Naive B cell (primary cell): ENCODE measurements at regions not wholly inside any gene's neighbourhood (a gene's known extent, or its start where the extent isn't known, plus 50 kb on each side); places are given as distances from the start of the nearest gene placed in this dataset.
"Not testable (repeated sequence)": the region's sequence is repeated elsewhere in the genome, so short reads cannot be mapped to it uniquely, and the experiment has no call there.

Experiments
- ATAC-seq, 2 donors: fragments of 150-1000 bp; cut with Tn5 transposase; 2 replicates each; pipeline ENCODE4 v1.10.0; 2021; ENCODE audit warnings: low read depth in 2 of 2, mild to moderate bottlenecking in 2 of 2, moderate library complexity in 2 of 2
- DNase-seq: peaks from one replicate; pipeline ENCODE4 v3.0.0; 2022
- H3K27ac Mint-ChIP-seq, 6 donors: one replicate each; pipeline ENCODE4 v1.8.0; 2020 to 2022; ENCODE audit warnings: mild to moderate bottlenecking in 6 of 6, mixed read lengths in 6 of 6, moderate library complexity in 5 of 6, inconsistent platforms in 2 of 6
- H3K27me3 Mint-ChIP-seq, 3 donors: one replicate each; pipeline ENCODE4 v1.8.0; 2021 to 2022; ENCODE audit warnings: mixed read lengths in 3 of 3, mild to moderate bottlenecking in 1 of 3
- H3K36me3 Mint-ChIP-seq, 2 donors: one replicate each; pipeline ENCODE4 v1.8.0; 2020 to 2022; ENCODE audit warnings: mixed read lengths in 2 of 2, inconsistent platforms in 1 of 2, mild to moderate bottlenecking in 1 of 2
- H3K4me1 Mint-ChIP-seq, 3 donors: one replicate each; pipeline ENCODE4 v1.8.0; 2020 to 2022; ENCODE audit warnings: mixed read lengths in 3 of 3, inconsistent platforms in 1 of 3, mild to moderate bottlenecking in 1 of 3, moderate library complexity in 1 of 3
- H3K4me3 Mint-ChIP-seq, 8 donors: one replicate each; pipeline ENCODE4 v1.8.0; 2020 to 2022; ENCODE audit warnings: mild to moderate bottlenecking in 8 of 8, mixed read lengths in 8 of 8, moderate library complexity in 8 of 8, inconsistent platforms in 2 of 8
- H3K9me3 Mint-ChIP-seq, 7 donors: one replicate each; pipeline ENCODE4 v1.8.0; 2020 to 2022; ENCODE audit warnings: mixed read lengths in 7 of 7, mild to moderate bottlenecking in 5 of 7, inconsistent platforms in 2 of 7, moderate library complexity in 1 of 7

DNA sequence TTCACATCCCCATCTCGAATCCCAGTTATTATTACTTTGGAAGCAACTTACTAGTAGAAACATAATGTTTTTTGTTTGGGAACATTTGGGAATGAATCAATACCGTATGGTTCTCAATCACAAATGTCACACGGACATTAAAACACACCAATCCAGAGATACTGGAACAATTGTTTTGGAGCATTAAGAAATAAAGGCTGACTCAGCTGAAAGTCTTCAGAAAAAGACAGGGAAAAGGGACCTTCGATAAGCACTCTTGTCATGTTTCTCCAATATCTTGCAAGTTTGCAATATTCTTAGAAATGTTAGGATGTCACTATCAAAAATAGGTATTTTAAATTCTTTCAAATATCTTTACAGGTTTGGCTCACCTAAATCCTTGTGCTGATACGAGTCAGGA lies 362.4 kb downstream of the CETN3 start:
- Mint-ChIP-seq H3K4me1 (no peaks in the 10 kb centered on the region), H3K27ac (no peak overlapping the region), H3K27me3 (peaks cover 9 to 16% (median 12%) of the 10 kb centered on the region in 3 donors), H3K36me3 (peaks cover 0 to 17% of the 10 kb centered on the region in 2 donors), H3K9me3 (peaks cover 0 to 18% (median 13%) of the 10 kb centered on the region in 7 donors), H3K4me3 (peak overlapping the region in 1 of 8 donors; percentile 44)
- no peak for DNase-seq
- ATAC-seq: no peak

DNA sequence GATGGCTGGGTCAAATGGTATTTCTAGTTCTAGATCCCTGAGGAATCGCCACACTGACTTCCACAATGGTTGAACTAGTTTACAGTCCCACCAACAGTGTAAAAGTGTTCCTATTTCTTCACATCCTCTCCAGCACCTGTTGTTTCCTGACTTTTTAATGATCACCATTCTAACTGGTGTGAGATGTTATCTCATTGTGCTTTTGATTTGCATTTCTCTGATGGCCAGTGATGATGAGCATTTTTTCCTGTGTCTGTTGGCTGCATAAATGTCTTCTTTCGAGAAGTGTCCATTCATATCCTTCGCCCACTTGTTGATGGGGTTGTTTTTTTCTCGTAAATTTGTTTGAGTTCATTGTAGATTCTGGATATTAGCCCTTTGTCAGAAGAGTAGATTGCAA lies 369.5 kb downstream of the CETN3 start:
- not testable (repeated sequence) for H3K4me3 Mint-ChIP-seq, H3K4me1 Mint-ChIP-seq, H3K27ac Mint-ChIP-seq, DNase-seq, ATAC-seq
- peaks cover 5 to 41% (median 24%) of the 10 kb centered on the region in 7 donors for H3K9me3 Mint-ChIP-seq
- H3K27me3 Mint-ChIP-seq: peaks cover 0 to 12% (median 7%) of the 10 kb centered on the region in 3 donors
- H3K36me3 Mint-ChIP-seq: peaks cover 0 to 15% of the 10 kb centered on the region in 2 donors

DNA sequence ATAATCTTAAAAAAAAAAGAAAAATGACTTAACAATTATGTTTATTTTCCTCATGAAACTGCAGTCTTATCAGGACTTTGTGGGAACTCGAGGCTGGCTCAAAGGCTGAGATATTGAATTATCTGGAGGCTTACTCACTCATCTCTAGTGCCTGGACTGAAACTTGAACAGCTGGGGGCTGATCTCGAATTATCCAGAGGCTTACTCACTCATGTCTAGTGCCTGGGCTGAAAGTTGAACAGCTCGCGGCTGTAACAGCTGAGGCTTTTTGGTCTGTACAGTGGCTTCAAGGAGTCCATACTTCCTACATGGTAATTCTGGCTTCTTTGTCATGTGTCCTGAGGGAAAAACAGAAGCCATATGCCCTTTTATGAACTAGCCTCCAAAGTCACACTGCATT lies 371.9 kb downstream of the CETN3 start:
- H3K4me1 Mint-ChIP-seq: no peaks in the 10 kb centered on the region
- peaks cover 5 to 11% of the 10 kb centered on the region in 2 donors for H3K36me3 Mint-ChIP-seq
- no peaks in the 10 kb centered on the region for H3K27me3 Mint-ChIP-seq
- DNase-seq: no peak
- H3K27ac Mint-ChIP-seq: no peak overlapping the region
- H3K9me3 Mint-ChIP-seq: peaks cover 16 to 56% (median 40%) of the 10 kb centered on the region in 7 donors
- ATAC-seq: no peak
- H3K4me3 Mint-ChIP-seq: no peak overlapping the region

DNA sequence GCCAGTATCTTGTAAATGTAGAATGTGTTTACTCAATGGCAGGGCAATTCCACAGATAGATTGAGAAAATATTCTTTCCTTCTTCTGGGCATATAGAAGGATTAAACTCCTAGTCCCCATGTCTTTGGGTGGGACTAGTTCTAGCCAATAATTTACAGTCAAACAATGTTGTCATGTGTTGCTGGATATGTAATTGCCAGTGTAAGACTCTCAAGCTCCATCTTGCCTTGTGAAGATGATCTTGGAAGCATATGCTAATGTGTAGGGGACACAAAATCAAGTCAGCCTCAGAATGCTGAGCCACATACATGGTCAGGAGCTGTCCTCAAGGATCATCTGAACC lies 386.9 kb downstream of the CETN3 start:
- ATAC-seq: no peak
- Mint-ChIP-seq H3K27ac (no peak overlapping the region), H3K4me3 (no peak overlapping the region), H3K4me1 (peaks cover 10 to 11% (median 11%) of the 10 kb centered on the region in 3 donors), H3K9me3 (no peaks in the 10 kb centered on the region), H3K36me3 (no peaks in the 10 kb centered on the region), H3K27me3 (peaks cover 0 to 4% (median 0%) of the 10 kb centered on the region in 3 donors)
- DNase-seq: no peak

DNA sequence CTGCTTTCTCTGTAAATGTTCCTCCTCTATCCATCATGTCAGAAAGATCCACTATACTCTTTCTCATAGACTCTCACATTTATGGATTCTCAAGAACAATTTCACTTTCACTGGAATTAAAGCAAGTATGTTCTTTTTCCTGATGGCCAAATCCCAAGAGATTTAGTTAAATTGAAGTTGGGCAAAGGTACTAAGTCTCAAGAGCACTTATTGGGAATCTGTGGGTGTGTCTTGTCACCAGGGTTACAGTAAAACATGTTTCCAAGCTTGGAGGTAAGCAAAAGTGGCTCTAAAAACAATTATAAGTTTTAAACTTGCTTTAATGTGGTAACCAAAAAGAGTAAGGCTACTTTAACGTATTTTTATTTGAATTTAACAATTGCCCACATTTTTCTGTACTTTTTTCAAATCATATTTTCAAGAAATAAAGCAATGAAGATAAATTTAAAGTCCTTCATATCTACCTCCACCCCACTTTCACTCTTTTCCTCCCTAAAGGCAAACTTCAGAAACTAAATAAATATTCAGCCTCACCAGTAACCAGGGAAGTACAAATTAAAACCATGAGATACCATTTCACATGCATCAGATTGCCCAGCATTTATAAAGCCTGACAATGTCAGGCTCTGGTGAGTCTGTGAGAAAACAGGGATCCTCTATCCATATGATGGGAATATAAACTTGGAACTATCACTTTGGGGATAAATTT lies 387.4 kb downstream of the CETN3 start:
- no peak for ATAC-seq
- Mint-ChIP-seq H3K9me3 (no peaks in the 10 kb centered on the region), H3K36me3 (no peaks in the 10 kb centered on the region), H3K27me3 (peaks cover 0 to 1% (median 0%) of the 10 kb centered on the region in 3 donors), H3K4me1 (peaks cover 10 to 11% (median 11%) of the 10 kb centered on the region in 3 donors), H3K27ac (no peak overlapping the region), H3K4me3 (no peak overlapping the region)
- DNase-seq: no peak

DNA sequence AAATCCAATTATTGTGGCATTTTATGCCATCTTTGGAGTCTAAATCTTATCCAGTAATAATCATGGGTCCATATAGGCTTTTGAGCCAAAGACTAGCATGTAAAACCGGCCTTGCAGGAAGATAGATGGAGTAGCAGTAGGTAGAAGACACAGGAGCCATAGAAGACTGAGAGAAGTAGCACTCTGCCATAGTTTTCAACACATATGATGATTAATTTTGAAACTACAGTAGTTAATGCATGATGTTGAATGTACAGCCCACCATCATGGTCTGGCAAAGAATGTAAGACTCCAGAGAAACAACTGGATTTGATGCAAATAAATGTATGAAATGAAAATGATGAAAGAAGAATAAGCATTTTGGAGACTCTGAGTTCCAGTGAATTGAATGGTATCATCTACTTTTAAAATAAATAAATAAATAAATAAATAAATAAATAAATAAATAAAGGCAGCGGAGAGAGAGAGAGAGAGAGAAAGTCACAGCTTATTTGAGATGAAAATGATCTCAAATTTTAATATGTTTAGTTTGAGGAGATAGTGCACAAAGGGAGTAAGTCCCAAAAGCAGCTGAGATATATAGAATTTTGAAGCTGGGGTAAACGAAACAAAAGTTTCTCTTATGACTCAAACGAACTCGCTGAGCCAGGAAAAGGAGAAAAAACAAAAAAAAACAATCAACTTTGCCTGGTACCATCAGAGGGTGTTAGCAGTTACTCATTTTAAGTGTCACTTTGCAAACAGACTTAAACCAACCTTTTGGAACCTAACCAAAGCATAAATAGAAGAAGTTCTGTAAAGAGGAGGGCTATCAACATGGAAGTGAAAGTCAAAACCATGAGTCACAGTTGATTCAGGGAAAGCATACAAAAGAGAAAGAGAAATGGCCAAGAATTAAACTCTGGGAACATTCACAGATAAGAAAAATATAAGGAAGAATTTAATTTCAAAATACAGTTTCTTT lies 388.7 kb downstream of the CETN3 start:
- ATAC-seq (peak; percentile 85 to 96), DNase-seq (peak; percentile 25)
- Mint-ChIP-seq H3K27me3 (peaks cover 0 to 5% (median 4%) of the 10 kb centered on the region in 3 donors), H3K4me3 (no peak overlapping the region), H3K9me3 (no peaks in the 10 kb centered on the region), H3K36me3 (no peaks in the 10 kb centered on the region), H3K4me1 (peaks cover 10 to 11% (median 11%) of the 10 kb centered on the region in 3 donors), H3K27ac (peak overlapping the region in 1 of 6 donors; percentile 76)

DNA sequence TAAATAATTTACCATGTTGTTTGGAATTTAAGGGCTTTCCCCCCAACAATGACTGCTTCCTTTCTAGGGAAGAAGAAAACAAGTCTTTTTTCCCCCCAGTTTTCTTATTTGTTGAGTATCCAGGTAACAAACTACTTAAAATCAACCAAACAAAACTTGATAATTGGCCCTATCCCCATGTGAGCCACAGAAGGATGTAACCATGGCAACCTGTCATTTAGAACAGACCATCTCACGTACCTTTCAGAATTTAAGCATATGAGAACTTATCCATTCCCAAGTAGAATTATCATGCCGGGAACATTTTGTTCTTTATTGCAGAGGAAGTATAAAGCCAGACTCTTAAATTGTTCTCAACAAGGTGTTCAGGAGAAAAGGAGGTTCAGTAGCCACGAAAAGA lies 392.3 kb downstream of the CETN3 start:
- H3K27ac Mint-ChIP-seq: no peak overlapping the region
- DNase-seq: no peak
- no peak for ATAC-seq
- peaks cover 11 to 16% (median 11%) of the 10 kb centered on the region in 3 donors for H3K4me1 Mint-ChIP-seq
- H3K9me3 Mint-ChIP-seq: no peaks in the 10 kb centered on the region
- H3K36me3 Mint-ChIP-seq: no peaks in the 10 kb centered on the region
- no peak overlapping the region for H3K4me3 Mint-ChIP-seq
- H3K27me3 Mint-ChIP-seq: peaks cover 0 to 13% (median 4%) of the 10 kb centered on the region in 3 donors

DNA sequence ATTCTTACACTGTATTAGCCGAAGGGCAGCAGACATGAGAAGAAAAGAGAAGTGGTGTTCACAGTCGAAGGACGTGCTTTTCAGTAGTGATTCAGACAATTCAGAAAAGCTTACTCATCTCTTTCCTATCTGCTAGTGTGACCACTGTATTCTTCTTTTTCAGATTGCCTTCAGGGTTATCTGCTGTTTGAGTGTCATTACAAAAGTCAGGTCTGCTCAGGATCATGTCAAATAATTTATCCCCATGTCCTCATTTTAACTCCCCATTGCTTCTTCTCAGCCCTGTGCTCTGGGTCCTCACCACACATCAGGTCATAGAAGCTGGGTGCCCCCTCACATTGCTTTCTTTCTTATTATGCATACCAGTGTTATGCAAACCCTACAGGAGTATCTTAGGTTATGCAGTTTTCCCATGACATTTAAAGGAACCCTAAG lies 394.0 kb downstream of the CETN3 start:
- peaks cover 0 to 13% (median 4%) of the 10 kb centered on the region in 3 donors for H3K27me3 Mint-ChIP-seq
- H3K9me3 Mint-ChIP-seq: no peaks in the 10 kb centered on the region
- peak overlapping the region in 1 of 6 donors; percentile 22 for H3K27ac Mint-ChIP-seq
- no peaks in the 10 kb centered on the region for H3K36me3 Mint-ChIP-seq
- no peak overlapping the region for H3K4me3 Mint-ChIP-seq
- ATAC-seq (no peak), DNase-seq (no peak)
- H3K4me1 Mint-ChIP-seq: peaks cover 2 to 9% (median 6%) of the 10 kb centered on the region in 3 donors

DNA sequence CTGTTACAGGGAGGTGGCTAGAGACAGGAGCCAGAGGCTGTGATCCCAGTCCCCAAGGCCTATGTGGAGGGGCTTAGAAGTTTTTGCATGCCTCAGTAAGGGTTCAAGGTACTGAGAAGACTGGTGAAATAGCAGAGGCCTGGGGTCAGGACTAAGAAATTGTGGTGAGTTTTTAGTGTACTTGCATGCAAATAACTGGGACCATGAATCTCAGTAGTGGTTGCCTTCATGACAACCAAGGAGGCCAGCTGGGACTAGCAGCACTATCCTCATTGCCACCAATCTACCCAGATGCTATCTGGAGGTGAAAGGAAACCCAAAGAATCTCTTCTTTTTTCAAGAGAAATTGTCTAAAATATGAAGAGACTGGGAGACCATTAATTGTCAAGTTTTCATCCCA lies 395.1 kb downstream of the CETN3 start:
- Mint-ChIP-seq H3K27me3 (peaks cover 0 to 13% (median 4%) of the 10 kb centered on the region in 3 donors), H3K36me3 (no peaks in the 10 kb centered on the region), H3K4me1 (peaks cover 0 to 6% (median 0%) of the 10 kb centered on the region in 3 donors), H3K9me3 (no peaks in the 10 kb centered on the region), H3K27ac (no peak overlapping the region), H3K4me3 (no peak overlapping the region)
- no peak for DNase-seq
- no peak for ATAC-seq

DNA sequence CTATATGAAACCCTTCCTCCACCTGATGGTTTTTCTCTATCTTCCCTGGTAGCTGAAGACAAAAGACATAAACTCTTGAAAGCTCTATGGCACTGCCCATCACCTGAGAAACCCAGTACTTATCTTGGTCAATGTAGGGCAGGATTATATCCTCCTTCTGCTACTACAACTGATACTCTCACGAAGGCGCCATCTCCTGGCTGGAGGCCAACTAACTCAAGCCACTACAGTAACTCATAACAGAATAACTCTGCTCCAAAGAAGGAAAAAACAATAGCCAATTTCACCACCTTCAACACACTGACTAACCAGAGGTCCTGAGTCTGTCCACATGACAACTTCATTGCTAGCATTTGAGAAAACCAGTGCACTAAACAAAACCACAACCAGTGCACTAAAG lies 409.2 kb downstream of the CETN3 start:
- H3K27ac Mint-ChIP-seq: no peak overlapping the region
- no peaks in the 10 kb centered on the region for H3K27me3 Mint-ChIP-seq
- DNase-seq (peak; percentile 3), ATAC-seq (peak in 1 of 2 donors; percentile 36)
- H3K9me3 Mint-ChIP-seq: peaks cover 6 to 19% (median 8%) of the 10 kb centered on the region in 7 donors
- no peak overlapping the region for H3K4me3 Mint-ChIP-seq
- H3K36me3 Mint-ChIP-seq: peaks cover 0 to 8% of the 10 kb centered on the region in 2 donors
- peaks cover 9 to 21% (median 16%) of the 10 kb centered on the region in 3 donors for H3K4me1 Mint-ChIP-seq

DNA sequence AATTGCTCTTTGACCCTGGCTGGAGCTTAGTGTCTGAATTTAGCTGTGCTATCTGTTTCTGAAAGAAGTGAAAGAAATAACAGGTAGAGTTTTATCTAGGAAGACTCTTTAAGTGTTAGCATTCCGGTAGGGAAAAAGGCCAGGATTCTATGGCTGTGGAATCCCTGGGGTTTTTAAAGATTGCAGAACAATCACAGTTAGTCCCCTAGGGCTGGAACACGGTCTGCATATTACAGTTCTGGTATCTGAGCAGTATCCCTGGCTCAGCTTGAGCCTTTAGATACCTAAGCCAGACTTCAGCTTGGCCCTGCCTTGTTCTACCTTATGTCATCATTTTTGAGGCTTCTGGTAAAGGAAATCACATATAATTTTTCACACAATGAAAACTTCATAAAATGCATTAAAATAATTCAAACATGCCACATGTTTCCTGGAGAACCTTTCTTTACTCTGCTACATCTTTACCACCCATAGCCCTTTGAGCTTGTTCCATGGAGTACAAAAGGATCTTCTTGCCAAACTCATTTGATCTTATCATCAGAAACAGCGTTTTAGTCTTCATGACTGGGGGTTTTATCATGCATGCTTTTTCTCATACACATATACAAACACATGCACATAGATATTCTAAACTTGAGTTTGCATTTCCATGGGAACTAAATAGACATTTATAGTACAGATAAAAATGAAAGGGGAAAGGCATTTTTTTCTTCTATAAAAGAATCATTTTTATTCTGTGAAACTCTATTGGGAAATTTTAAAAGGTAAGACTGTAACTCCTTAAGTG lies 410.8 kb downstream of the CETN3 start:
- H3K9me3 Mint-ChIP-seq: peaks cover 3 to 16% (median 8%) of the 10 kb centered on the region in 7 donors
- H3K27me3 Mint-ChIP-seq: no peaks in the 10 kb centered on the region
- no peak overlapping the region for H3K27ac Mint-ChIP-seq
- no peak overlapping the region for H3K4me3 Mint-ChIP-seq
- ATAC-seq (no peak), DNase-seq (no peak)
- H3K36me3 Mint-ChIP-seq: peaks cover 0 to 5% of the 10 kb centered on the region in 2 donors
- peaks cover 9 to 21% (median 16%) of the 10 kb centered on the region in 3 donors for H3K4me1 Mint-ChIP-seq

DNA sequence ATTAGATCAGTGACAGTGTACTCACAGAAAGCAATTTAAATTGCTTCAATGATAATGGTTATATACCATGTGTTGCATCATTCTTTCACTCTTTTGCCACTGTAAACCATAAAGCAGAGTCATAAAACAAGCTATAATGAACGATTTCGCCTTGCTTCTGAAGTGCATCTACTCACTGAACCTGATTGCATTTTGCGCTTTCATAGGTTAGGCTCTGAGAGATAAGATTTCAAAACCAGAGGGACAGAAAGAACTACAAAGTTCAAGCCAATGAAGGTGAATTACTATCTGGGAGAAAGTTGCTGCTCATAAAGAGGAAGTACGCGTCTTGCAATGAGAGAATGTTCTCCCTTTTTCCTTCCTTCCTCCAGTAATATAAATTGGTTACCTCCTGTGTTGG lies 412.7 kb downstream of the CETN3 start:
- Mint-ChIP-seq H3K9me3 (peaks cover 0 to 10% (median 5%) of the 10 kb centered on the region in 7 donors), H3K4me3 (no peak overlapping the region), H3K36me3 (no peaks in the 10 kb centered on the region), H3K4me1 (peaks cover 9 to 15% (median 15%) of the 10 kb centered on the region in 3 donors), H3K27ac (no peak overlapping the region), H3K27me3 (no peaks in the 10 kb centered on the region)
- ATAC-seq (no peak), DNase-seq (no peak)

DNA sequence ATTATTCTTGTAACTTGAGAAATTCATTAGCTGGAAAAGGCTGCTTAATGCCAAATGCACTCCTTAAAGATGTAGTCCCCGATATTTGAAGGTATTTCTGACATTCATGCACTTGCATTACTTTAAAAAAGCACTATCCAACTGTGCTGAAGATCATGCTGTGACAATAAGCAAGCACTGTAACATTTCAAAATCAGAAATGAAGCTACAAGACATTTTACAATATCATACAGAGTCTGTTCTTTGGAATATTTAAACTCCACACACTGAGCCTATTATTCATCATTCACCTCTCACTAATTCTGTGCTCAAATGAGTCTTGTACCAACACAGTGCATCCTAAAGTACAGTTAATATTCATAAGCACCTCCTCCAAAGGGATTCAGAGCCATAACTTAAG lies 413.2 kb downstream of the CETN3 start:
- ATAC-seq (no peak), DNase-seq (no peak)
- H3K4me1 Mint-ChIP-seq: peaks cover 9 to 15% (median 14%) of the 10 kb centered on the region in 3 donors
- H3K27ac Mint-ChIP-seq: no peak overlapping the region
- no peaks in the 10 kb centered on the region for H3K36me3 Mint-ChIP-seq
- peaks cover 0 to 8% (median 5%) of the 10 kb centered on the region in 7 donors for H3K9me3 Mint-ChIP-seq
- no peaks in the 10 kb centered on the region for H3K27me3 Mint-ChIP-seq
- no peak overlapping the region for H3K4me3 Mint-ChIP-seq
